ENCODE measurements at regions not wholly inside any gene's neighbourhood (a gene's known extent, or its start where the extent isn't known, plus 50 kb on each side); places are given as distances from the start of the nearest gene placed in this dataset.

DNA sequence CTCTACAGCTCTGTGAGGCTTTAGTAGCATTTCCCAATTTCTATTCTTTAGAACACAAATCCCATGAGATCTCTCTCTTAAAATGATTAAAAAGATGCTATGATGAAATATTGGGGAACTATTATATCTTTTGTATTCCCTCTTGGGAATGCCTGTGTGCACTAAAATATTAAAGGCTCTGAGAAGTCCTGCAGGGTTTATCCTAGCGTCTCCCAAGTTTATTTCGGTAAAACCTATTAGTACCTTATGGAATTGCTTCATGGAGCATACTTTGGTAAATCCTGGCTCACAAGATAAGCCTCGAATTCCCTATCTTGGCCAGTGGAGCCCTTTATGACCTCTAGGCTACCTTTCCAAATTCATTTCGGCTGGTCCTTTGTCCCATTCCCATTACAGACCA lies 306.8 kb downstream of the VRK1 start:
- DNase-seq (ENCODE audit: low spot score), result no peak
- no peak for ATAC-seq
- H3K27me3 Mint-ChIP-seq (ENCODE audit: low read depth), result no peaks in the 10 kb centered on the region
- peaks cover 9% of the 10 kb centered on the region for H3K9me3 Mint-ChIP-seq
- no peak for TF ChIP-seq NR3C1 (CRISPR knock-in tag; conservative IDR thresholded peaks at IDR 0.05; ENCODE audit: low read depth)
- TF ChIP-seq, protein P1, sequence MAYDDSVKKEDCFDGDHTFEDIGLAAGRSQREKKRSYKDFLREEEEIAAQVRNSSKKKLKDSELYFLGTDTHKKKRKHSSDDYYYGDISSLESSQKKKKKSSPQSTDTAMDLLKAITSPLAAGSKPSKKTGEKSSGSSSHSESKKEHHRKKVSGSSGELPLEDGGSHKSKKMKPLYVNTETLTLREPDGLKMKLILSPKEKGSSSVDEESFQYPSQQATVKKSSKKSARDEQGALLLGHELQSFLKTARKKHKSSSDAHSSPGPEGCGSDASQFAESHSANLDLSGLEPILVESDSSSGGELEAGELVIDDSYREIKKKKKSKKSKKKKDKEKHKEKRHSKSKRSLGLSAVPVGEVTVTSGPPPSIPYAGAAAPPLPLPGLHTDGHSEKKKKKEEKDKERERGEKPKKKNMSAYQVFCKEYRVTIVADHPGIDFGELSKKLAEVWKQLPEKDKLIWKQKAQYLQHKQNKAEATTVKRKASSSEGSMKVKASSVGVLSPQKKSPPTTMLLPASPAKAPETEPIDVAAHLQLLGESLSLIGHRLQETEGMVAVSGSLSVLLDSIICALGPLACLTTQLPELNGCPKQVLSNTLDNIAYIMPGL (CRISPR knock-in tag; IDR thresholded peaks at IDR 0.05), result no peak
- TF ChIP-seq FOXK1 (CRISPR knock-in tag; IDR thresholded peaks at IDR 0.05), result no peak
- no peak for TF ChIP-seq NFE2L1 (CRISPR knock-in tag; IDR thresholded peaks at IDR 0.05)
- TF ChIP-seq, protein P2, sequence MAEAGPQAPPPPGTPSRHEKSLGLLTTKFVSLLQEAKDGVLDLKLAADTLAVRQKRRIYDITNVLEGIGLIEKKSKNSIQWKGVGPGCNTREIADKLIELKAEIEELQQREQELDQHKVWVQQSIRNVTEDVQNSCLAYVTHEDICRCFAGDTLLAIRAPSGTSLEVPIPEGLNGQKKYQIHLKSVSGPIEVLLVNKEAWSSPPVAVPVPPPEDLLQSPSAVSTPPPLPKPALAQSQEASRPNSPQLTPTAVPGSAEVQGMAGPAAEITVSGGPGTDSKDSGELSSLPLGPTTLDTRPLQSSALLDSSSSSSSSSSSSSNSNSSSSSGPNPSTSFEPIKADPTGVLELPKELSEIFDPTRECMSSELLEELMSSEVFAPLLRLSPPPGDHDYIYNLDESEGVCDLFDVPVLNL (CRISPR knock-in tag; IDR thresholded peaks at IDR 0.05; ENCODE audit: borderline replicate concordance, low read depth), result no peak
- no peak for TF ChIP-seq GRHL2 (CRISPR knock-in tag; IDR thresholded peaks at IDR 0.05; ENCODE audit: insufficient replicate concordance, severe bottlenecking)
- no peak for TF ChIP-seq MYBL2 (CRISPR knock-in tag; IDR thresholded peaks at IDR 0.05)
- TF ChIP-seq, protein P3, sequence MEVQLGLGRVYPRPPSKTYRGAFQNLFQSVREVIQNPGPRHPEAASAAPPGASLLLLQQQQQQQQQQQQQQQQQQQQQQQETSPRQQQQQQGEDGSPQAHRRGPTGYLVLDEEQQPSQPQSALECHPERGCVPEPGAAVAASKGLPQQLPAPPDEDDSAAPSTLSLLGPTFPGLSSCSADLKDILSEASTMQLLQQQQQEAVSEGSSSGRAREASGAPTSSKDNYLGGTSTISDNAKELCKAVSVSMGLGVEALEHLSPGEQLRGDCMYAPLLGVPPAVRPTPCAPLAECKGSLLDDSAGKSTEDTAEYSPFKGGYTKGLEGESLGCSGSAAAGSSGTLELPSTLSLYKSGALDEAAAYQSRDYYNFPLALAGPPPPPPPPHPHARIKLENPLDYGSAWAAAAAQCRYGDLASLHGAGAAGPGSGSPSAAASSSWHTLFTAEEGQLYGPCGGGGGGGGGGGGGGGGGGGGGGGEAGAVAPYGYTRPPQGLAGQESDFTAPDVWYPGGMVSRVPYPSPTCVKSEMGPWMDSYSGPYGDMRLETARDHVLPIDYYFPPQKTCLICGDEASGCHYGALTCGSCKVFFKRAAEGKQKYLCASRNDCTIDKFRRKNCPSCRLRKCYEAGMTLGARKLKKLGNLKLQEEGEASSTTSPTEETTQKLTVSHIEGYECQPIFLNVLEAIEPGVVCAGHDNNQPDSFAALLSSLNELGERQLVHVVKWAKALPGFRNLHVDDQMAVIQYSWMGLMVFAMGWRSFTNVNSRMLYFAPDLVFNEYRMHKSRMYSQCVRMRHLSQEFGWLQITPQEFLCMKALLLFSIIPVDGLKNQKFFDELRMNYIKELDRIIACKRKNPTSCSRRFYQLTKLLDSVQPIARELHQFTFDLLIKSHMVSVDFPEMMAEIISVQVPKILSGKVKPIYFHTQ (CRISPR knock-in tag; IDR thresholded peaks at IDR 0.05), result no peak
- TF ChIP-seq ZNF232 (CRISPR knock-in tag; IDR thresholded peaks at IDR 0.05), result no peak
- no peak for TF ChIP-seq NR2C2 (CRISPR knock-in tag; IDR thresholded peaks at IDR 0.05)
- no peaks in the 10 kb centered on the region for H3K36me3 Mint-ChIP-seq
- H3K4me3 Mint-ChIP-seq, result no peak overlapping the region
- H3K4me1 Mint-ChIP-seq, result peaks cover 18% of the 10 kb centered on the region
- ChIA-PET POLR2A (no interaction called here), CTCF (no interaction called here)
- no peak overlapping the region for H3K27ac Mint-ChIP-seq

DNA sequence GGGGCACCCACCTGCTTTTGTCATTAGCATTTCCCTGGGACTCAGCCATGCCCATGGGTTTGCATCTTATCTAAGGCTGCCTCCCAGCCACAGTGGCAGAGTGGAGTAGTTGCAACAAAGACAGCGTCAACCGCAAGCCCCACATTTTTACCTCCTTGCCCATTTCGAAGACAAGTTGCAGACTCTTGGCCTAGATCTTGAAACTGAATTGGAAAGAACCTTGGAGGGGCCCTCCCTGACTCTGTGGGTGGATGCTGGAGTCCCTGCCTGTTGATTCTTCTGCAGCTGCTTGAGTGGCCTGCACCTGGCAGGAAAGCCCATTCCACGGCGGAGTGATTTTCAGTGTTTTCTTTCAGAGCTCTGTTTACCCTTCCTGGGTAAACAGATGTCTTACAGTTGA lies 309.0 kb downstream of the VRK1 start:
- Mint-ChIP-seq H3K36me3 (no peaks in the 10 kb centered on the region), H3K27me3 (ENCODE audit: low read depth) (no peaks in the 10 kb centered on the region), H3K4me3 (no peak overlapping the region), H3K27ac (no peak overlapping the region), H3K4me1 (peaks cover 8% of the 10 kb centered on the region; the same call in 1 of the 2 replicates), H3K9me3 (peaks cover 13% of the 10 kb centered on the region)
- no peak for ATAC-seq
- POLR2A ChIA-PET, result no interaction called here
- CTCF ChIA-PET, result interaction anchor here (1.0 to 1.1 kb wide), 3 partner anchors 10 to 522 kb away, joined by 3 to 4 read pairs (median 3); no protein-coding TSS in a partner anchor
- DNase-seq (ENCODE audit: low spot score), result no peak
- TF ChIP-seq ETV6 (CRISPR knock-in tag; IDR thresholded peaks at IDR 0.05) (no peak), JAZF1 (CRISPR knock-in tag; IDR thresholded peaks at IDR 0.05) (no peak), ZNF671 (CRISPR knock-in tag; IDR thresholded peaks at IDR 0.05) (no peak), ZNF317 (CRISPR knock-in tag; IDR thresholded peaks at IDR 0.05; ENCODE audit: borderline replicate concordance, low read depth) (no peak), NR1H2 (CRISPR knock-in tag; IDR thresholded peaks at IDR 0.05) (no peak), SP1 (CRISPR knock-in tag; conservative IDR thresholded peaks at IDR 0.05) (no peak), ZNF121 (CRISPR knock-in tag; IDR thresholded peaks at IDR 0.05) (no peak), ZNF232 (CRISPR knock-in tag; IDR thresholded peaks at IDR 0.05) (no peak), GABPB1 (CRISPR knock-in tag; IDR thresholded peaks at IDR 0.05) (no peak), RORB (CRISPR knock-in tag; IDR thresholded peaks at IDR 0.05) (no peak), NR3C1 (CRISPR knock-in tag; conservative IDR thresholded peaks at IDR 0.05; ENCODE audit: low read depth) (no peak), ZBTB21 (CRISPR knock-in tag; IDR thresholded peaks at IDR 0.05; ENCODE audit: borderline replicate concordance) (no peak), FOXK1 (CRISPR knock-in tag; IDR thresholded peaks at IDR 0.05) (no peak)
- TF ChIP-seq, protein P4, sequence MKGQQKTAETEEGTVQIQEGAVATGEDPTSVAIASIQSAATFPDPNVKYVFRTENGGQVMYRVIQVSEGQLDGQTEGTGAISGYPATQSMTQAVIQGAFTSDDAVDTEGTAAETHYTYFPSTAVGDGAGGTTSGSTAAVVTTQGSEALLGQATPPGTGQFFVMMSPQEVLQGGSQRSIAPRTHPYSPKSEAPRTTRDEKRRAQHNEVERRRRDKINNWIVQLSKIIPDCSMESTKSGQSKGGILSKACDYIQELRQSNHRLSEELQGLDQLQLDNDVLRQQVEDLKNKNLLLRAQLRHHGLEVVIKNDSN (CRISPR knock-in tag; IDR thresholded peaks at IDR 0.05), result no peak
- TF ChIP-seq, protein P5, sequence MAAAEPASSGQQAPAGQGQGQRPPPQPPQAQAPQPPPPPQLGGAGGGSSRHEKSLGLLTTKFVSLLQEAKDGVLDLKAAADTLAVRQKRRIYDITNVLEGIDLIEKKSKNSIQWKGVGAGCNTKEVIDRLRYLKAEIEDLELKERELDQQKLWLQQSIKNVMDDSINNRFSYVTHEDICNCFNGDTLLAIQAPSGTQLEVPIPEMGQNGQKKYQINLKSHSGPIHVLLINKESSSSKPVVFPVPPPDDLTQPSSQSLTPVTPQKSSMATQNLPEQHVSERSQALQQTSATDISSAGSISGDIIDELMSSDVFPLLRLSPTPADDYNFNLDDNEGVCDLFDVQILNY (CRISPR knock-in tag; IDR thresholded peaks at IDR 0.05), result no peak
- TF ChIP-seq, protein P6, sequence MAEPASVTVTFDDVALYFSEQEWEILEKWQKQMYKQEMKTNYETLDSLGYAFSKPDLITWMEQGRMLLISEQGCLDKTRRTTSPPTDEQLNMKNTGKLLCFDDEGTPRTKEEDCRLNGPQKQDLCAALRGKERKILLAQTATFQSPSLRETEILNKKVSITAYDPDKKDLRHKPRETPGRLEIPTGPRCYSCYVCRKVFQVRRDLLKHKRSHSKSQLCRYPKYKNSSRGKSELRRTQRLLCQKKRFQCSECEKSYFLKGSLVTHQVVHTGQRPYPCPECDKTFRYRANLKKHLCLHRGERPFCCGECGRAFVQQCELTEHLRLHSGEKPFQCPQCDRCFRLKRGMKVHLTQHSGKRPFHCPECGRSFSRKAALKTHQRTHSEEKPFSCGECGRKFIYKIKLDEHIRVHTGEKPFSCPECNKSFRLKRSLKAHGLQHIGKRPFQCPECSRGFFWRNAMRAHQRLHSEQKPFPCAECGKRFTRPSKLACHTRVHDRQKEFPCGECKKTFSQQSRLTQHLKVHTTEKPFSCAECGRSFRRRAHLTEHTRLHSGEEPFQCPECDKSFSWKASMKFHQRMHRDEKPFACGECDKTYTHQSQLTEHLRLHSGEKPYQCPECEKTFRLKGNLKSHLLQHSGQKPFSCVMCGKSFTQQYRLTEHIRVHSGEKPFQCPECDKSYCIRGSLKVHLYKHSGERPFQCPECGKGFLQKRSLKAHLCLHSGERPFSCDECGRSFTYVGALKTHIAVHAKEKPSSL (CRISPR knock-in tag; conservative IDR thresholded peaks at IDR 0.05), result no peak
- TF ChIP-seq, protein P7, sequence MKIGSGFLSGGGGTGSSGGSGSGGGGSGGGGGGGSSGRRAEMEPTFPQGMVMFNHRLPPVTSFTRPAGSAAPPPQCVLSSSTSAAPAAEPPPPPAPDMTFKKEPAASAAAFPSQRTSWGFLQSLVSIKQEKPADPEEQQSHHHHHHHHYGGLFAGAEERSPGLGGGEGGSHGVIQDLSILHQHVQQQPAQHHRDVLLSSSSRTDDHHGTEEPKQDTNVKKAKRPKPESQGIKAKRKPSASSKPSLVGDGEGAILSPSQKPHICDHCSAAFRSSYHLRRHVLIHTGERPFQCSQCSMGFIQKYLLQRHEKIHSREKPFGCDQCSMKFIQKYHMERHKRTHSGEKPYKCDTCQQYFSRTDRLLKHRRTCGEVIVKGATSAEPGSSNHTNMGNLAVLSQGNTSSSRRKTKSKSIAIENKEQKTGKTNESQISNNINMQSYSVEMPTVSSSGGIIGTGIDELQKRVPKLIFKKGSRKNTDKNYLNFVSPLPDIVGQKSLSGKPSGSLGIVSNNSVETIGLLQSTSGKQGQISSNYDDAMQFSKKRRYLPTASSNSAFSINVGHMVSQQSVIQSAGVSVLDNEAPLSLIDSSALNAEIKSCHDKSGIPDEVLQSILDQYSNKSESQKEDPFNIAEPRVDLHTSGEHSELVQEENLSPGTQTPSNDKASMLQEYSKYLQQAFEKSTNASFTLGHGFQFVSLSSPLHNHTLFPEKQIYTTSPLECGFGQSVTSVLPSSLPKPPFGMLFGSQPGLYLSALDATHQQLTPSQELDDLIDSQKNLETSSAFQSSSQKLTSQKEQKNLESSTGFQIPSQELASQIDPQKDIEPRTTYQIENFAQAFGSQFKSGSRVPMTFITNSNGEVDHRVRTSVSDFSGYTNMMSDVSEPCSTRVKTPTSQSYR (CRISPR knock-in tag; IDR thresholded peaks at IDR 0.05), result no peak

All from WTC11 (cell line).